ENCODE measurements at regions not wholly inside any gene's neighbourhood (a gene's known extent, or its start where the extent isn't known, plus 50 kb on each side); places are given as distances from the start of the nearest gene placed in this dataset.

DNA sequence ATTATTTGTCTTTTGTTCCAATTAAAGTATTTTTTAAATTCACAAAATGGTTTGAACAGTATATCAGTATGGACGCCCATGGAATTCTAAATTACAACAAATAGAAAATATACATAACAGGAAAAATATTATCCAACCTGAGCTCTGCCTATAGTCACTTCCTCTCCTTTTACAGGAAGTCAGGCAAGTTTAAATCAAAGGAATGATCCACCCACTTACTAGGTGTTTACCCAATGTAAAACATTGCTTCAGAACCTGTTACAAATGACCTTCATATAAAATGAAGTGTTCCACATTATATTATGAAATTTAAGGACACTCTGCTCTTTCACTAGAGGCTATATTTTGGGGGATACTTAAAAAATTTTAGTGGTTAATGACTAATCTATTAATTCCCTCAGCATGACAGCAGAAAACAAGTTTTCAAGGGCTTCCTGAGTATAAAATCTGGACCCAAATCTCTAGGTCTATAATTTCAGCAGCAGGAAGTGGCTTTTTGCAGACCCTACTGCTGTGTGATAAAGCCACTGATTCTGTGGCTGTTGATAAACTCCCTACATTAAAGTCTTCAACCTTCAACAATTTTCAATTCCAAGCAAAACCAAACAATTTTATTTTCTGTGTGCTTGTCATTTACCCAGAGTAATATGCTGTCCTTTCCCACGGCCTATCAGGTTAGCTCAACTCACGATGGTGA lies 722.6 kb downstream of the GATA3 start:
- TF ChIP-seq, protein P1, sequence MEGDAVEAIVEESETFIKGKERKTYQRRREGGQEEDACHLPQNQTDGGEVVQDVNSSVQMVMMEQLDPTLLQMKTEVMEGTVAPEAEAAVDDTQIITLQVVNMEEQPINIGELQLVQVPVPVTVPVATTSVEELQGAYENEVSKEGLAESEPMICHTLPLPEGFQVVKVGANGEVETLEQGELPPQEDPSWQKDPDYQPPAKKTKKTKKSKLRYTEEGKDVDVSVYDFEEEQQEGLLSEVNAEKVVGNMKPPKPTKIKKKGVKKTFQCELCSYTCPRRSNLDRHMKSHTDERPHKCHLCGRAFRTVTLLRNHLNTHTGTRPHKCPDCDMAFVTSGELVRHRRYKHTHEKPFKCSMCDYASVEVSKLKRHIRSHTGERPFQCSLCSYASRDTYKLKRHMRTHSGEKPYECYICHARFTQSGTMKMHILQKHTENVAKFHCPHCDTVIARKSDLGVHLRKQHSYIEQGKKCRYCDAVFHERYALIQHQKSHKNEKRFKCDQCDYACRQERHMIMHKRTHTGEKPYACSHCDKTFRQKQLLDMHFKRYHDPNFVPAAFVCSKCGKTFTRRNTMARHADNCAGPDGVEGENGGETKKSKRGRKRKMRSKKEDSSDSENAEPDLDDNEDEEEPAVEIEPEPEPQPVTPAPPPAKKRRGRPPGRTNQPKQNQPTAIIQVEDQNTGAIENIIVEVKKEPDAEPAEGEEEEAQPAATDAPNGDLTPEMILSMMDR (conservative IDR thresholded peaks at IDR 0.05; ENCODE audit: low read depth, low read length), result no peak
- TF ChIP-seq POLR2A (IDR thresholded peaks at IDR 0.05; ENCODE audit: low read depth, low read length), result no peak

All from IMR-90 (cell line).